CD14-positive monocyte (primary cell): ENCODE measurements at regions not wholly inside any gene's neighbourhood (a gene's known extent, or its start where the extent isn't known, plus 50 kb on each side); places are given as distances from the start of the nearest gene placed in this dataset.

Experiments used
- DNase-seq, 3 donors: peaks; one replicate each; pipeline ENCODE4 v3.0.0-alpha.2; 2011 to 2022
- H2AFZ ChIP-seq: 2 replicates; pipeline ENCODE4 v1.6.0; 2012; ENCODE audit warnings: mild to moderate bottlenecking, low read depth, low read length, inconsistent platforms; ENCODE audit not compliant: insufficient read depth, poor library complexity, severe bottlenecking
- H3K27ac ChIP-seq, 2 donors: 1 replicate in 1 of 2; 2 replicates in 1 of 2; pipeline ENCODE4 v1.5.1; 2012 to 2013; ENCODE audit warnings: low read length in 2 of 2, control low read depth in 1 of 2, inconsistent platforms in 1 of 2, low read depth in 1 of 2, mild to moderate bottlenecking in 1 of 2
- H3K27me3 ChIP-seq, 2 donors: one replicate each; pipeline versions ENCODE4 v1.6.0 to v1.6.1; 2011 to 2013; ENCODE audit warnings: low read length in 2 of 2; ENCODE audit not compliant: control insufficient read depth in 2 of 2, insufficient read depth in 2 of 2
- H3K36me3 ChIP-seq, 2 donors: replicated peaks in 1 of 2; 1 replicate in 1 of 2; 2 replicates in 1 of 2; pipeline versions ENCODE4 v1.5.1 to v1.6.1; 2012 to 2013; ENCODE audit warnings: low read length in 2 of 2, control low read depth in 1 of 2, inconsistent platforms in 1 of 2, mild to moderate bottlenecking in 1 of 2; ENCODE audit not compliant: insufficient read depth in 2 of 2, control insufficient read depth in 1 of 2
- H3K4me1 ChIP-seq, 2 donors: 1 replicate in 1 of 2; 2 replicates in 1 of 2; pipeline versions ENCODE4 v1.5.1 to v1.6.1; 2012 to 2013; ENCODE audit warnings: low read length in 2 of 2, control low read depth in 1 of 2, inconsistent platforms in 1 of 2, mild to moderate bottlenecking in 1 of 2, moderate library complexity in 1 of 2; ENCODE audit not compliant: insufficient read depth in 2 of 2, control insufficient read depth in 1 of 2
- H3K4me2 ChIP-seq: replicated peaks from 2 replicates; pipeline ENCODE3; 2012; ENCODE audit warnings: low read length, moderate library complexity, mild to moderate bottlenecking; ENCODE audit not compliant: poor library complexity, severe bottlenecking; ENCODE audit errors: extremely low read depth
- H3K4me3 ChIP-seq, 3 experiments: fragments of 200-600 bp in 1 of 3; sonication (generic) in 1 of 3; replicated peaks in 1 of 3; 1 replicate in 2 of 3; 2 replicates in 1 of 3; pipeline ENCODE4 v1.5.1; 2011 to 2013; ENCODE audit warnings: low read length in 3 of 3, mild to moderate bottlenecking in 3 of 3, control low read depth in 2 of 3, low read depth in 2 of 3, inconsistent platforms in 1 of 3, moderate library complexity in 1 of 3
- H3K79me2 ChIP-seq: 2 replicates; pipeline ENCODE4 v1.6.0; 2012; ENCODE audit warnings: mild to moderate bottlenecking, control low read depth, inconsistent platforms, low read length, moderate library complexity; ENCODE audit not compliant: insufficient read depth
- H3K9ac ChIP-seq: 2 replicates; pipeline ENCODE4 v1.6.0; 2017; ENCODE audit warnings: low read length, mild to moderate bottlenecking; ENCODE audit not compliant: insufficient read depth, poor library complexity, severe bottlenecking
- H3K9me3 ChIP-seq, 2 donors: replicated peaks in 1 of 2; 1 replicate in 1 of 2; 2 replicates in 1 of 2; pipeline versions ENCODE4 v1.5.1 to v1.6.1; 2012 to 2013; ENCODE audit warnings: low read length in 2 of 2, control low read depth in 1 of 2; ENCODE audit not compliant: control insufficient read depth in 1 of 2, insufficient read depth in 1 of 2
- H4K20me1 ChIP-seq: 2 replicates; pipeline ENCODE4 v1.6.0; 2012; ENCODE audit warnings: mild to moderate bottlenecking, low read length, control low read depth, moderate library complexity; ENCODE audit not compliant: insufficient read depth
- H3K27ac Mint-ChIP-seq, 7 donors: one replicate each; pipeline ENCODE4 v1.8.0; 2020; ENCODE audit warnings: mild to moderate bottlenecking in 7 of 7, mixed read lengths in 7 of 7, moderate library complexity in 6 of 7, inconsistent platforms in 2 of 7
- H3K27me3 Mint-ChIP-seq, 3 donors: one replicate each; pipeline ENCODE4 v1.8.0; 2021 to 2022; ENCODE audit warnings: low read depth in 3 of 3, mild to moderate bottlenecking in 3 of 3, mixed read lengths in 3 of 3, moderate library complexity in 3 of 3, inconsistent platforms in 1 of 3
- H3K36me3 Mint-ChIP-seq, 2 donors: one replicate each; pipeline ENCODE4 v1.8.0; 2020; ENCODE audit warnings: mixed read lengths in 2 of 2, inconsistent platforms in 1 of 2, mild to moderate bottlenecking in 1 of 2
- H3K4me1 Mint-ChIP-seq: one replicate; pipeline ENCODE4 v1.8.0; 2020; ENCODE audit warnings: mild to moderate bottlenecking, mixed read lengths
- H3K4me3 Mint-ChIP-seq, 2 donors: one replicate each; pipeline ENCODE4 v1.8.0; 2020; ENCODE audit warnings: mild to moderate bottlenecking in 2 of 2, mixed read lengths in 2 of 2, moderate library complexity in 1 of 2
- H3K9me3 Mint-ChIP-seq, 7 donors: one replicate each; pipeline ENCODE4 v1.8.0; 2020 to 2022; ENCODE audit warnings: mixed read lengths in 7 of 7, mild to moderate bottlenecking in 6 of 7, moderate library complexity in 6 of 7, inconsistent platforms in 2 of 7
- WGBS: methylation state at CpG from one replicate; pipeline ENCODE4 v1.1.5; 2013; ENCODE audit warnings: missing lambda C conversion rate; ENCODE audit not compliant: insufficient coverage; 5-methylcytosine and 5-hydroxymethylcytosine counted together
- intact Hi-C, 2 donors: fragments of 100-400 bp; cut with micrococcal nuclease; formaldehyde crosslinking; loops; one replicate each; pipeline versions ENCODE4 v1.15.0 to v1.15.1; 2023
- TF ChIP-seq, protein P1 (sequence below): fragments of 200-600 bp; IDR thresholded peaks from one replicate; pipeline ENCODE4 v1.8.0; 2022; ENCODE audit warnings: antibody characterized with exemption, mild to moderate bottlenecking

DNA sequence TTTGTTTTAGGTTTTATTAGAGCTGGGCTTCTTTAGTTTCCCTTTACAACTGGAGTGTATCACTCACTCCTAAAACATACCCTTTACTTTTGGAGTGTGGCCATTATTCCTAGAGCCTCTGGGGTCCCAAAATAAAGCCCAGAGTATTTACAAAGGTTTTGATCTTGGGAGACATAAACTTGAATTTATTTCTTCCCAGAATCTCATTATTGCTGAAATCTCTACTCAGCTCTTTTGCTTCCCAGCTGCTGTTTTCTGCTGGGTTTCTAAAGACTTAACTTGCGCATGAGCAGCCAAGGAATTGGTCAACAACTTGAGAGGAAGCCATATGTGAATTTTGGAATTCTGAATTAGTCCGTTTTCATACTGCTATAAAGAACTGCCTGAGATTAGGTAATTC, 94.5 kb upstream of the NRSN1 start:
- no peaks in the 10 kb centered on the region for H3K36me3 ChIP-seq
- DNase-seq, result no peak
- Mint-ChIP-seq H3K36me3 (no peaks in the 10 kb centered on the region), H3K9me3 (peaks cover 7 to 28% (median 15%) of the 10 kb centered on the region in 7 donors), H3K4me3 (no peak overlapping the region), H3K27me3 (peaks cover 0 to 1% (median 0%) of the 10 kb centered on the region in 3 donors), H3K27ac (no peak overlapping the region), H3K4me1 (no peaks in the 10 kb centered on the region)
- no peak overlapping the region for H3K4me2 ChIP-seq
- peaks cover 21 to 31% of the 10 kb centered on the region in 2 donors for H3K9me3 ChIP-seq
- H4K20me1 ChIP-seq, result no peaks in the 10 kb centered on the region
- H3K9ac ChIP-seq, result no peak overlapping the region
- H3K4me3 ChIP-seq, result no peak overlapping the region
- 56% methylated on average over 1 of the region's 2 CpGs for WGBS
- no peak overlapping the region for H2AFZ ChIP-seq
- H3K4me1 ChIP-seq, result no peaks in the 10 kb centered on the region
- H3K27ac ChIP-seq, result no peak overlapping the region
- no peaks in the 10 kb centered on the region for H3K79me2 ChIP-seq
- intact Hi-C loops, result no loop called here
- H3K27me3 ChIP-seq, result no peaks in the 10 kb centered on the region
- TF ChIP-seq, protein P1, sequence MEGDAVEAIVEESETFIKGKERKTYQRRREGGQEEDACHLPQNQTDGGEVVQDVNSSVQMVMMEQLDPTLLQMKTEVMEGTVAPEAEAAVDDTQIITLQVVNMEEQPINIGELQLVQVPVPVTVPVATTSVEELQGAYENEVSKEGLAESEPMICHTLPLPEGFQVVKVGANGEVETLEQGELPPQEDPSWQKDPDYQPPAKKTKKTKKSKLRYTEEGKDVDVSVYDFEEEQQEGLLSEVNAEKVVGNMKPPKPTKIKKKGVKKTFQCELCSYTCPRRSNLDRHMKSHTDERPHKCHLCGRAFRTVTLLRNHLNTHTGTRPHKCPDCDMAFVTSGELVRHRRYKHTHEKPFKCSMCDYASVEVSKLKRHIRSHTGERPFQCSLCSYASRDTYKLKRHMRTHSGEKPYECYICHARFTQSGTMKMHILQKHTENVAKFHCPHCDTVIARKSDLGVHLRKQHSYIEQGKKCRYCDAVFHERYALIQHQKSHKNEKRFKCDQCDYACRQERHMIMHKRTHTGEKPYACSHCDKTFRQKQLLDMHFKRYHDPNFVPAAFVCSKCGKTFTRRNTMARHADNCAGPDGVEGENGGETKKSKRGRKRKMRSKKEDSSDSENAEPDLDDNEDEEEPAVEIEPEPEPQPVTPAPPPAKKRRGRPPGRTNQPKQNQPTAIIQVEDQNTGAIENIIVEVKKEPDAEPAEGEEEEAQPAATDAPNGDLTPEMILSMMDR, result no peak

- no peaks in the 10 kb centered on the region for H3K27me3 ChIP-seq
- Mint-ChIP-seq H3K9me3 (peaks cover 7 to 35% (median 12%) of the 10 kb centered on the region in 7 donors), H3K4me3 (no peak overlapping the region), H3K4me1 (no peaks in the 10 kb centered on the region), H3K27ac (peak overlapping the region in 1 of 7 donors; percentile 11), H3K27me3 (peaks cover 0 to 1% (median 0%) of the 10 kb centered on the region in 3 donors), H3K36me3 (no peaks in the 10 kb centered on the region)
- no peaks in the 10 kb centered on the region for H3K36me3 ChIP-seq
- H2AFZ ChIP-seq, result no peak overlapping the region
- no peaks in the 10 kb centered on the region for H4K20me1 ChIP-seq
- no peak for DNase-seq
- intact Hi-C loops, result no loop called here
- H3K4me2 ChIP-seq, result no peak overlapping the region
- no CpG with 5 or more reads among the region's 4 CpGs for WGBS
- no peak overlapping the region for H3K9ac ChIP-seq
- TF ChIP-seq, protein P1, result no peak
- H3K79me2 ChIP-seq, result no peaks in the 10 kb centered on the region
- peaks cover 16 to 26% of the 10 kb centered on the region in 2 donors for H3K9me3 ChIP-seq
- no peak overlapping the region for H3K4me3 ChIP-seq
- no peaks in the 10 kb centered on the region for H3K4me1 ChIP-seq
- no peak overlapping the region for H3K27ac ChIP-seq
Measured at GRCh38 chr6:24032896-24033688, 92.9 kb upstream of the NRSN1 start.
